DOHH2 (cell line): ENCODE measurements at regions not wholly inside any gene's neighbourhood (a gene's known extent, or its start where the extent isn't known, plus 50 kb on each side); places are given as distances from the start of the nearest gene placed in this dataset.

Source experiments
- H3F3A ChIP-seq: fragments of 200-600 bp; sonication (generic), shearing (Covaris generic); 2 replicates; pipeline ENCODE4 v1.6.0; 2016; ENCODE audit warnings: antibody characterized with exemption, mild to moderate bottlenecking; ENCODE audit not compliant: control insufficient read depth, insufficient read depth
- H3K27ac ChIP-seq: fragments of 200-600 bp; sonication (generic); 2 replicates; pipeline ENCODE4 v1.5.1; 2014; ENCODE audit warnings: low read depth, mild to moderate bottlenecking, low read length, moderate library complexity
- H3K27me3 ChIP-seq: fragments of 200-600 bp; sonication (generic); 2 replicates; pipeline ENCODE4 v1.6.1; 2014; ENCODE audit warnings: mild to moderate bottlenecking, low read length, mixed read lengths; ENCODE audit not compliant: control insufficient read depth
- H3K36me3 ChIP-seq: fragments of 200-600 bp; sonication (generic); 2 replicates; pipeline ENCODE4 v1.6.1; 2014; ENCODE audit warnings: mild to moderate bottlenecking, low read length, moderate library complexity, mixed read lengths; ENCODE audit not compliant: control insufficient read depth
- H3K4me1 ChIP-seq: fragments of 200-600 bp; sonication (generic); 2 replicates; pipeline ENCODE4 v1.6.1; 2014; ENCODE audit warnings: mild to moderate bottlenecking, low read length, mixed read lengths; ENCODE audit not compliant: control insufficient read depth
- H3K4me2 ChIP-seq: fragments of 200-600 bp; sonication (generic); 2 replicates; pipeline ENCODE4 v1.6.0; 2014; ENCODE audit warnings: mild to moderate bottlenecking, low read length, moderate library complexity
- H3K4me3 ChIP-seq: fragments of 200-600 bp; sonication (generic); 2 replicates; pipeline ENCODE4 v1.5.1; 2014; ENCODE audit warnings: mild to moderate bottlenecking, low read length, mixed read lengths
- H3K79me2 ChIP-seq: fragments of 200-600 bp; sonication (generic); 2 replicates; pipeline ENCODE4 v1.6.1; 2014; ENCODE audit warnings: mild to moderate bottlenecking, low read length, mixed read lengths; ENCODE audit not compliant: control insufficient read depth
- H3K9me2 ChIP-seq: fragments of 200-600 bp; sonication (generic); replicated peaks from 2 replicates; pipeline ENCODE4 v1.6.1; 2014; ENCODE audit warnings: mild to moderate bottlenecking, low read length, mixed read lengths; ENCODE audit not compliant: control insufficient read depth
- H3K9me3 ChIP-seq: fragments of 200-600 bp; sonication (generic); 2 replicates; pipeline ENCODE4 v1.6.1; 2014; ENCODE audit warnings: antibody characterized with exemption, low read length, mixed read lengths; ENCODE audit not compliant: control insufficient read depth, insufficient read depth
- H4K20me1 ChIP-seq: fragments of 200-600 bp; sonication (generic); 2 replicates; pipeline ENCODE4 v1.6.0; 2014; ENCODE audit warnings: low read depth, mild to moderate bottlenecking, antibody characterized with exemption, low read length, moderate library complexity; ENCODE audit not compliant: control insufficient read depth, insufficient read depth
- CTCF ChIP-seq: fragments of 200-600 bp; sonication (generic); IDR thresholded peaks from one replicate; pipeline ENCODE4 v1.5.1; 2014; ENCODE audit warnings: antibody characterized with exemption, mild to moderate bottlenecking, low read depth, low read length; ENCODE audit not compliant: poor library complexity, severe bottlenecking
- EZH2phosphoT487 ChIP-seq: fragments of 200-600 bp; sonication (generic); IDR thresholded peaks from 2 replicates; pipeline ENCODE4 v1.6.1; 2017; ENCODE audit warnings: borderline replicate concordance, mild to moderate bottlenecking, antibody characterized with exemption, low read length, moderate library complexity, mixed read lengths

- Histone ChIP-seq H3F3A (no peaks in the 10 kb centered on the region), H3K4me1 (0 out of 2 replicates have a peak, but pooled peaks cover 3% of the 10 kb centered on the region), H3K4me3 (no peak overlapping the region)
Measured at GRCh38 chr5:82355496-82355895, 77.3 kb upstream of the RPS23 start.

GRCh38 chr5:82355053-82355452 lies 76.9 kb upstream of the RPS23 start:
- Histone ChIP-seq H3K27me3 (peaks cover 10% of the 10 kb centered on the region), H3K4me3 (no peak overlapping the region), H3K79me2 (no peaks in the 10 kb centered on the region), H3K9me3 (no peaks in the 10 kb centered on the region), H3F3A (no peaks in the 10 kb centered on the region), H3K4me2 (no peak overlapping the region), H3K4me1 (0 out of 2 replicates have a peak, but pooled peaks cover 3% of the 10 kb centered on the region), H3K9me2 (no peaks in the 10 kb centered on the region), H4K20me1 (no peaks in the 10 kb centered on the region), H3K36me3 (no peaks in the 10 kb centered on the region), H3K27ac (no peak overlapping the region)
- TF ChIP-seq CTCF (no peak), EZH2phosphoT487 (no peak)

More at GRCh38 chr5:82355496-82355895, 77.3 kb upstream of the RPS23 start:
- Histone ChIP-seq H3K79me2 (no peaks in the 10 kb centered on the region), H3K9me3 (no peaks in the 10 kb centered on the region), H3K36me3 (no peaks in the 10 kb centered on the region), H3K27me3 (peaks cover 10% of the 10 kb centered on the region), H4K20me1 (no peaks in the 10 kb centered on the region), H3K9me2 (no peaks in the 10 kb centered on the region), H3K27ac (no peak overlapping the region), H3K4me2 (no peak overlapping the region)
- TF ChIP-seq CTCF (no peak), EZH2phosphoT487 (no peak)

GRCh38 chr5:82354543-82354942 lies 76.4 kb upstream of the RPS23 start:
- Histone ChIP-seq H3K4me2 (no peak overlapping the region), H3K36me3 (no peaks in the 10 kb centered on the region), H3K4me1 (0 out of 2 replicates have a peak, but pooled peaks cover 3% of the 10 kb centered on the region), H3K9me3 (no peaks in the 10 kb centered on the region), H4K20me1 (no peaks in the 10 kb centered on the region), H3K4me3 (no peak overlapping the region), H3K27ac (no peak overlapping the region), H3K9me2 (no peaks in the 10 kb centered on the region), H3K27me3 (peaks cover 10% of the 10 kb centered on the region), H3F3A (no peaks in the 10 kb centered on the region), H3K79me2 (no peaks in the 10 kb centered on the region)
- no peak for TF ChIP-seq CTCF
- TF ChIP-seq EZH2phosphoT487: no peak

- H4K20me1 ChIP-seq: no peaks in the 10 kb centered on the region
- H3K4me1 ChIP-seq: 0 out of 2 replicates have a peak, but pooled peaks cover 3% of the 10 kb centered on the region
- peaks cover 10% of the 10 kb centered on the region for H3K27me3 ChIP-seq
- no peaks in the 10 kb centered on the region for H3K9me3 ChIP-seq
- no peaks in the 10 kb centered on the region for H3F3A ChIP-seq
- H3K9me2 ChIP-seq: no peaks in the 10 kb centered on the region
- no peaks in the 10 kb centered on the region for H3K36me3 ChIP-seq
- H3K4me3 ChIP-seq: no peak overlapping the region
- no peak overlapping the region for H3K27ac ChIP-seq
- no peak for TF ChIP-seq CTCF
- no peak for TF ChIP-seq EZH2phosphoT487
- H3K4me2 ChIP-seq: no peak overlapping the region
- H3K79me2 ChIP-seq: no peaks in the 10 kb centered on the region
Measured at GRCh38 chr5:82353522-82353921, 75.4 kb upstream of the RPS23 start.
